RWPE1 (cell line): ENCODE measurements at regions not wholly inside any gene's neighbourhood (a gene's known extent, or its start where the extent isn't known, plus 50 kb on each side); places are given as distances from the start of the nearest gene placed in this dataset.

Experiments used
- CTCF ChIA-PET: fragments of 350-600 bp; sonication (Branson Sonifier 250); formaldehyde crosslinking; extraction: SDS; loops from one replicate; lab custom pipeline; 2021; lab: Yijun Ruan, JAX
- POLR2A ChIA-PET: fragments of 400-600 bp; formaldehyde crosslinking; extraction: SDS; loops from one replicate; lab custom pipeline; 2020; ENCODE audit warnings: antibody characterized with exemption; ENCODE audit not compliant: low non-redundant PET; lab: Yijun Ruan, JAX
- DNase-seq: peaks from one replicate; pipeline ENCODE4 v3.0.0; 2012; ENCODE audit warnings: low spot score
- H3K27ac ChIP-seq: fragments of 450-650 bp; 2 replicates; pipeline ENCODE4 v1.5.1; 2017
- CTCF ChIP-seq: fragments of 450-650 bp; conservative IDR thresholded peaks from 2 replicates; pipeline ENCODE4 v1.5.1; 2017; ENCODE audit warnings: low read depth, mild to moderate bottlenecking

- no peak for DNase-seq
- CTCF ChIA-PET, result interaction anchor here (0.6 to 0.7 kb wide), 2 partner anchors 198 to 223 kb away, joined by 4 to 5 read pairs; no protein-coding TSS in a partner anchor
- TF ChIP-seq CTCF, result no peak
- POLR2A ChIA-PET, result no interaction called here
- H3K27ac ChIP-seq, result no peak overlapping the region
Measured at GRCh38 chr6:8705435-8706020, 270.2 kb upstream of the SLC35B3 start.

GRCh38 chr6:8703059-8703458 is 267.7 kb upstream of the SLC35B3 start:
- H3K27ac ChIP-seq, result no peak overlapping the region
- CTCF ChIA-PET, result interaction anchor here (0.6 to 0.7 kb wide), 2 partner anchors 1360 to 1628 kb away, joined by 3 to 6 read pairs; no protein-coding TSS in a partner anchor
- TF ChIP-seq CTCF, result no peak
- no peak for DNase-seq
- POLR2A ChIA-PET, result no interaction called here

- no peak overlapping the region for H3K27ac ChIP-seq
- CTCF ChIA-PET, result no interaction called here
- POLR2A ChIA-PET, result no interaction called here
- no peak for TF ChIP-seq CTCF
- DNase-seq, result no peak
Measured at GRCh38 chr6:8688821-8689220, 253.5 kb upstream of the SLC35B3 start.

- TF ChIP-seq CTCF, result no peak
- H3K27ac ChIP-seq, result no peak overlapping the region
- ChIA-PET POLR2A (no interaction called here), CTCF (no interaction called here)
- no peak for DNase-seq
Measured at GRCh38 chr6:8686077-8686476, 250.7 kb upstream of the SLC35B3 start.

- no peak for DNase-seq
- CTCF ChIA-PET, result no interaction called here
- TF ChIP-seq CTCF, result no peak
- H3K27ac ChIP-seq, result no peak overlapping the region
- POLR2A ChIA-PET, result no interaction called here
Measured at GRCh38 chr6:8683204-8683603, 247.9 kb upstream of the SLC35B3 start.

GRCh38 chr6:8679823-8680222 is 244.5 kb upstream of the SLC35B3 start:
- POLR2A ChIA-PET, result no interaction called here
- CTCF ChIA-PET, result interaction anchor here (0.6 kb wide), 2 partner anchors 27 to 894 kb away, joined by 3 read pairs; no protein-coding TSS in a partner anchor
- no peak overlapping the region for H3K27ac ChIP-seq
- DNase-seq, result no peak
- TF ChIP-seq CTCF, result no peak
